ENCODE measurements at regions not wholly inside any gene's neighbourhood (a gene's known extent, or its start where the extent isn't known, plus 50 kb on each side); places are given as distances from the start of the nearest gene placed in this dataset.

DNA sequence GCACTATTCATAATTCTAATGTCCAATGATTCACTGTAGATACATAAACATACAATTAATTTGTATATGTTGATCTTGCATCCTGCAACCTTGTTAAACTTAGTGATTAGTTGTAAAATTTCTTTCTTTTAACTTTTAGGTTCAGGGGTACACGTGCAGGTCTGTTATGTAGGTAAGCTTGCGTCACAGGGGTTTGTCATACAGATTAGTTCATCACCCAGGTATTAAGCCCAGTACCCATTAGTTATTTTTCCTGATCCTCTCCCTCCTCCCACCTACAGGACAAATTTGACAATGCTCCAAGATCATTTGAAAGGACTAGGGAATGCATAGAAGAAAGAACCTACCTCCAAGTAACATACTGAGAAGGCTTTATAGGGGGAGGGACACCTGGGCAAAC, 290.1 kb downstream of the SRBD1 start:
- Mint-ChIP-seq H3K27ac (no peak overlapping the region), H3K9me3 (peaks cover 5% of the 10 kb centered on the region), H3K36me3 (ENCODE audit: low read depth) (no peaks in the 10 kb centered on the region), H3K4me1 (no peaks in the 10 kb centered on the region), H3K27me3 (peaks cover 10% of the 10 kb centered on the region), H3K4me3 (no peak overlapping the region)
- no peak for ATAC-seq (ENCODE audit: low read depth)
- TF ChIP-seq, protein P1, sequence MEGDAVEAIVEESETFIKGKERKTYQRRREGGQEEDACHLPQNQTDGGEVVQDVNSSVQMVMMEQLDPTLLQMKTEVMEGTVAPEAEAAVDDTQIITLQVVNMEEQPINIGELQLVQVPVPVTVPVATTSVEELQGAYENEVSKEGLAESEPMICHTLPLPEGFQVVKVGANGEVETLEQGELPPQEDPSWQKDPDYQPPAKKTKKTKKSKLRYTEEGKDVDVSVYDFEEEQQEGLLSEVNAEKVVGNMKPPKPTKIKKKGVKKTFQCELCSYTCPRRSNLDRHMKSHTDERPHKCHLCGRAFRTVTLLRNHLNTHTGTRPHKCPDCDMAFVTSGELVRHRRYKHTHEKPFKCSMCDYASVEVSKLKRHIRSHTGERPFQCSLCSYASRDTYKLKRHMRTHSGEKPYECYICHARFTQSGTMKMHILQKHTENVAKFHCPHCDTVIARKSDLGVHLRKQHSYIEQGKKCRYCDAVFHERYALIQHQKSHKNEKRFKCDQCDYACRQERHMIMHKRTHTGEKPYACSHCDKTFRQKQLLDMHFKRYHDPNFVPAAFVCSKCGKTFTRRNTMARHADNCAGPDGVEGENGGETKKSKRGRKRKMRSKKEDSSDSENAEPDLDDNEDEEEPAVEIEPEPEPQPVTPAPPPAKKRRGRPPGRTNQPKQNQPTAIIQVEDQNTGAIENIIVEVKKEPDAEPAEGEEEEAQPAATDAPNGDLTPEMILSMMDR (IDR thresholded peaks at IDR 0.05) = no peak
- DNase-seq = no peak
- POLR2A ChIA-PET = no interaction called here
- intact Hi-C loops (cut with micrococcal nuclease) = no loop called here
- CTCF ChIA-PET = no interaction called here

DNA sequence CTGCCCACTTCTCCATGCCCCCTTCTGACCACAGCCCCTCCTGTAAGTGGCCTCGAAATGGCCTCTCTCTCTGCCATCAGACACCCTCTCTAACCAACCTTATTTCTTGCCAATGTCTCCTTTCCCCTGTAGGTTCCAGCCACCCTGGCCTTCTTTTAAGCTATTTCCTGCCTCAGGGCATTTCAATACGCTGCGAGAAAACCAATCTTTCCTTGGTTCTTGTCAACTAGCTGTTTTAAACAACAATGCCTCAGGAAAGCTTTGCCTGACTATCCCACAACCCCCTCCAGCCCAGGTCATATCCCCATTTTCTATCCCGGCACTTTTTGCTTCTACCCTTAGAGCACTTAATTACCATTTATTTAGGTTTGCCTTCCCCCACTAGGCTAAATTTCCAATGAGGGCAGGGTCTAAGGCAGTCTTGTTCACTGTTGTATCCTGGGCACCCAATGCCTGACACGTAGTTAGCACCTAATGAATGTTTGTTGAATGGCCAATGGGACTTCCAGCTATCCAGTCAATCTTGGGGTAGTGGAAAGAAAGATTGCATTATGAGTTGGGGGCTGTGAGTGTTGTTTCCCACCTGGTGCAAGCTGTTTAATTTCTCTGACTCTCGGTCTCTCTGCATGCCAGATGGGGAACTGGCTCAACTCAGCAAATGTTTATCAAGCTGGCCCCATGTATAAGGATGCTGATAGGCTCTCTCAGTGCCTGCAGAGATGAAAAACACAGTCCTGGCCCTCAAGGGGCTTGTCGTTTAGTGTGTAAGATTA, 291.2 kb downstream of the SRBD1 start:
- H3K27me3 Mint-ChIP-seq = peaks cover 6% of the 10 kb centered on the region
- no peaks in the 10 kb centered on the region for H3K36me3 Mint-ChIP-seq (ENCODE audit: low read depth)
- ATAC-seq (ENCODE audit: low read depth) (no peak), DNase-seq (no peak)
- intact Hi-C loops (cut with micrococcal nuclease) = no loop called here
- no peak overlapping the region for H3K4me3 Mint-ChIP-seq
- POLR2A ChIA-PET = no interaction called here
- TF ChIP-seq, protein P1 (IDR thresholded peaks at IDR 0.05) = no peak
- no peaks in the 10 kb centered on the region for H3K4me1 Mint-ChIP-seq
- CTCF ChIA-PET = no interaction called here
- H3K27ac Mint-ChIP-seq = no peak overlapping the region
- H3K9me3 Mint-ChIP-seq = peaks cover 5% of the 10 kb centered on the region

GRCh38 chr2:45318686-45319085, 292.4 kb downstream of the SRBD1 start:
- ChIA-PET CTCF (no interaction called here), POLR2A (no interaction called here)
- TF ChIP-seq, protein P1 (IDR thresholded peaks at IDR 0.05) = no peak
- no peak for DNase-seq
- H3K9me3 Mint-ChIP-seq = peaks cover 2% of the 10 kb centered on the region
- no peaks in the 10 kb centered on the region for H3K36me3 Mint-ChIP-seq (ENCODE audit: low read depth)
- no peaks in the 10 kb centered on the region for H3K4me1 Mint-ChIP-seq
- no peak for ATAC-seq (ENCODE audit: low read depth)
- peaks cover 6% of the 10 kb centered on the region for H3K27me3 Mint-ChIP-seq
- no peak overlapping the region for H3K4me3 Mint-ChIP-seq
- intact Hi-C loops (cut with micrococcal nuclease) = no loop called here
- H3K27ac Mint-ChIP-seq = no peak overlapping the region

DNA sequence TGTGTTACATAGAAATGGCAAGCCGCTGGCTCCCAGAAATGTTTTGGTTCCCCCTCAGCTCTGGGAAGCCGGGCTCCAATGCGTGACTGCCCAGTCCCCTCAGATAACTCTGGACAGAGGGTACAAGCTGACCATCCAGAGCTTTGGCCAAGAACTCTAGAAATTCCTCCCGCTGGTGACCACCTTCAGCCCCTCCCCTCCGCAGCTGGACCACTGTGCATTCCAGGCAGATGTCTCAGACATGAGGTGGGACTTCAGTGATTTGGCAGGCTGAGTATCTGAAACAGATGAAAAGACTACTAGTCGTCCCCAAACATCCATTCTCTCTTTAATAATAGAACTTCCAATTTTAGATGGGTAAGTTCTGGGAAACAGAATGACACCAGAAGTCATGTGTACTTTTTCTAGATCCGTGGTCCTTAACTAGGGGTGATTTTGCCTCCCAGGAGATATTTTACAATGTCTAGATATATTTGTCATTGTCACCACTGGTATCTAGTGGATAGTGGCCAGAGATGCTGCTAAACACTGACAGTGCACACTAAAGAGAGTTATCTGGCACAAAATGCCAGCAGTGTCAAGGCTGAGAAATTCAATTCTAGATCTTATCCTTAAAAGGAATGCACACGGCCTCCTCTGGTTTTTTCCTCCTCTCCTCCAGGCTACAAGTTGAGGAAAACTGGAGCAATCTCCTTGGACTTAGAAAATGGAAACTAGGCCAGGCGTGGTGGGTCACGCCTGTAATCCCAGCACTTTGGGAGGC, 294.3 kb downstream of the SRBD1 start:
- DNase-seq (no peak), ATAC-seq (ENCODE audit: low read depth) (no peak)
- H3K4me3 Mint-ChIP-seq = no peak overlapping the region
- no peak overlapping the region for H3K27ac Mint-ChIP-seq
- no peaks in the 10 kb centered on the region for H3K9me3 Mint-ChIP-seq
- ChIA-PET POLR2A (no interaction called here), CTCF (no interaction called here)
- peaks cover 6% of the 10 kb centered on the region for H3K27me3 Mint-ChIP-seq
- H3K4me1 Mint-ChIP-seq = no peaks in the 10 kb centered on the region
- TF ChIP-seq, protein P1 (IDR thresholded peaks at IDR 0.05) = no peak
- no peaks in the 10 kb centered on the region for H3K36me3 Mint-ChIP-seq (ENCODE audit: low read depth)
- intact Hi-C loops (cut with micrococcal nuclease) = no loop called here

DNA sequence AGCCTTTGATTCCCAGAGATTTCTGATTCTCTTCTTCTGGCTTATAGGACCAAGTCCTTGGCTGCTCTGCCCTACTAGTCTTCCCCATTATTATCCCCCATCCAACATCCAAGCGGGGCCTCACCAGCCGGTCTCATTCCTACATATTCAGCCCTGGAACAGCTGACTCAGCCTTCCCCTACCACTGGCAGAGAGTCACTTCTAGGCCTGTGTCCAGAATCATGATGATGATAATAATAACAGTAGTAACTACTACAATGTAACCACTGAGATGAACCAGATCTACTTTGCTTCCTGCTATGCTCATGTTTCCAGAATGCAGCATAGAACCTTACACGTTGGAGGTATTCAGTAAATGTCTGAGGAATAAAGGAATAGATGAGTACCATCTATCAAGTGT, 295.2 kb downstream of the SRBD1 start:
- Mint-ChIP-seq H3K27ac (no peak overlapping the region), H3K4me1 (no peaks in the 10 kb centered on the region), H3K4me3 (no peak overlapping the region), H3K27me3 (peaks cover 6% of the 10 kb centered on the region), H3K36me3 (ENCODE audit: low read depth) (no peaks in the 10 kb centered on the region), H3K9me3 (no peaks in the 10 kb centered on the region)
- TF ChIP-seq, protein P1 (IDR thresholded peaks at IDR 0.05) = no peak
- DNase-seq (no peak), ATAC-seq (ENCODE audit: low read depth) (no peak)
- CTCF ChIA-PET = no interaction called here
- POLR2A ChIA-PET = no interaction called here
- intact Hi-C loops (cut with micrococcal nuclease) = no loop called here
